Endothelial cell of umbilical vein (primary cell): ENCODE measurements at regions not wholly inside any gene's neighbourhood (a gene's known extent, or its start where the extent isn't known, plus 50 kb on each side); places are given as distances from the start of the nearest gene placed in this dataset.

Experiments used
- BruUV-seq: library from RNA; stranded (reverse); fragments of 400-500 nt; replicated peaks from 2 replicates; lab custom pipeline; 2021; lab: Mats Ljungman, UMichigan
- CTCF ChIA-PET: fragments of 300-600, 350-600 bp; sonication (Branson Sonifier 250); formaldehyde crosslinking; loops from one replicate; lab custom pipeline; 2021; ENCODE audit warnings: antibody characterized with exemption, inconsistent platforms; lab: Charles Lee
- POLR2A ChIA-PET: fragments of 300-600, 350-600 bp; sonication (Branson Sonifier 250); formaldehyde crosslinking; loops from one replicate; lab custom pipeline; 2021; ENCODE audit warnings: antibody characterized with exemption, inconsistent platforms; lab: Charles Lee
- DNase-seq: peaks from one replicate; pipeline ENCODE4 v3.0.0-alpha.2; 2011; ENCODE audit warnings: low read depth, low spot score
- FAIRE-seq: peaks from 2 replicates; lab custom pipeline; 2011; peaks lifted over from hg19 to GRCh38; lab: Jason Lieb, UNC
- H2AFZ ChIP-seq: 2 replicates; pipeline ENCODE4 v1.6.0; 2012; ENCODE audit warnings: low read depth, low read length, control low read depth, inconsistent platforms
- H3K27ac ChIP-seq: 2 replicates; pipeline ENCODE4 v1.5.1; 2011; ENCODE audit warnings: low read depth, mild to moderate bottlenecking, control low read depth, low read length, moderate library complexity; ENCODE audit not compliant: insufficient read depth
- H3K27me3 ChIP-seq, 2 experiments: 2 replicates each; pipeline versions ENCODE4 v1.6.0 to v1.6.1; 2011; ENCODE audit warnings: low read length in 2 of 2, mixed read lengths in 1 of 2; ENCODE audit not compliant: control insufficient read depth in 2 of 2, insufficient read depth in 2 of 2
- H3K36me3 ChIP-seq, 2 experiments: 2 replicates in 1 of 2; 3 replicates in 1 of 2; pipeline ENCODE4 v1.5.1; 2011; ENCODE audit warnings: low read length in 2 of 2, mild to moderate bottlenecking in 1 of 2, moderate library complexity in 1 of 2; ENCODE audit not compliant: control insufficient read depth in 2 of 2, insufficient read depth in 2 of 2; ENCODE audit errors: extremely low read depth in 1 of 2
- H3K4me1 ChIP-seq: 3 replicates; pipeline ENCODE4 v1.5.1; 2011; ENCODE audit warnings: mild to moderate bottlenecking, low read length; ENCODE audit not compliant: control insufficient read depth, insufficient read depth; ENCODE audit errors: extremely low read depth
- H3K4me2 ChIP-seq: 2 replicates; pipeline ENCODE4 v1.6.1; 2011; ENCODE audit warnings: low read length, control low read depth, mixed read lengths; ENCODE audit not compliant: insufficient read depth
- H3K4me3 ChIP-seq, 3 experiments: fragments of 200-600 bp in 1 of 3; sonication (generic), shearing (Covaris generic) in 1 of 3; replicated peaks in 1 of 3; 2 replicates each; pipeline ENCODE4 v1.5.1; 2011 to 2016; ENCODE audit warnings: control low read depth in 3 of 3, low read length in 3 of 3, mild to moderate bottlenecking in 2 of 3, inconsistent platforms in 1 of 3, low read depth in 1 of 3, moderate library complexity in 1 of 3; ENCODE audit not compliant: insufficient read depth in 1 of 3
- H3K79me2 ChIP-seq: 2 replicates; pipeline ENCODE4 v1.6.0; 2012; ENCODE audit warnings: low read length, inconsistent platforms; ENCODE audit not compliant: control insufficient read depth, insufficient read depth
- H3K9ac ChIP-seq: replicated peaks from 2 replicates; pipeline ENCODE3; 2011; ENCODE audit warnings: low read length, control low read depth; ENCODE audit not compliant: insufficient read depth; ENCODE audit errors: extremely low read depth
- H3K9me1 ChIP-seq: replicated peaks from 3 replicates; pipeline ENCODE4 v1.6.0; 2011; ENCODE audit warnings: mild to moderate bottlenecking, low read length; ENCODE audit not compliant: control insufficient read depth, insufficient read depth; ENCODE audit errors: extremely low read depth
- H3K9me3 ChIP-seq: replicated peaks from 2 replicates; pipeline ENCODE4 v1.5.1; 2012; ENCODE audit warnings: low read length, inconsistent platforms; ENCODE audit not compliant: control insufficient read depth, insufficient read depth
- H4K20me1 ChIP-seq: replicated peaks from 2 replicates; pipeline ENCODE3; 2011; ENCODE audit warnings: mild to moderate bottlenecking, low read length; ENCODE audit not compliant: control insufficient read depth, insufficient read depth; ENCODE audit errors: extremely low read depth
- CTCF ChIP-seq, 2 donors: IDR thresholded peaks; 1 replicate in 1 of 2; 2 replicates in 1 of 2; pipeline ENCODE4 v1.5.1; 2011; ENCODE audit warnings: low read length in 2 of 2, mild to moderate bottlenecking in 2 of 2, moderate library complexity in 2 of 2, control low read depth in 1 of 2, inconsistent platforms in 1 of 2, low read depth in 1 of 2; ENCODE audit not compliant: insufficient read depth in 1 of 2; ENCODE audit errors: extremely low read depth in 1 of 2
- EZH2 ChIP-seq: IDR thresholded peaks from 2 replicates; pipeline ENCODE4 v1.6.1; 2012; ENCODE audit warnings: borderline replicate concordance, low read depth, mild to moderate bottlenecking, moderate library complexity, low read length, inconsistent platforms; ENCODE audit not compliant: severe bottlenecking
- FOS ChIP-seq: IDR thresholded peaks from 2 replicates; pipeline ENCODE4 v1.6.1; 2011; ENCODE audit warnings: mild to moderate bottlenecking, low read length, moderate library complexity, borderline replicate concordance; ENCODE audit not compliant: insufficient read depth
- GATA2 ChIP-seq: IDR thresholded peaks from 2 replicates; pipeline ENCODE4 v1.7.0; 2011; ENCODE audit warnings: low read depth, mild to moderate bottlenecking, moderate library complexity, mixed read lengths, low read length; ENCODE audit not compliant: insufficient read length, insufficient read depth
- JUN ChIP-seq: IDR thresholded peaks from 2 replicates; pipeline ENCODE4 v1.6.1; 2011; ENCODE audit warnings: borderline replicate concordance, low read depth; ENCODE audit not compliant: insufficient read length, insufficient read depth
- MAX ChIP-seq: IDR thresholded peaks from 2 replicates; pipeline ENCODE4 v1.6.1; 2011; ENCODE audit not compliant: insufficient read depth, insufficient read length
- MYC ChIP-seq: IDR thresholded peaks from one replicate; pipeline ENCODE4 v1.6.1; 2011; ENCODE audit warnings: mild to moderate bottlenecking, low read depth, low read length
- POLR2A ChIP-seq: IDR thresholded peaks from 2 replicates; pipeline ENCODE4 v1.6.1; 2012; ENCODE audit warnings: low read depth, mild to moderate bottlenecking, control low read depth, low read length
- POLR2AphosphoS5 ChIP-seq: IDR thresholded peaks from 2 replicates; pipeline ENCODE4 v1.6.1; 2012; ENCODE audit warnings: low read depth, mild to moderate bottlenecking, control low read depth, low read length, moderate library complexity; ENCODE audit not compliant: insufficient read depth
- dilution Hi-C: fragments of 300-500 bp; cut with MboI; formaldehyde crosslinking; loops from one replicate; pipeline ENCODE4 v1.15.0; 2019; ENCODE audit warnings: low sequenced_read_pairs; ENCODE audit not compliant: extremely low pct_ligation_motif_present
- intact Hi-C: fragments of 100-400 bp; cut with micrococcal nuclease; formaldehyde crosslinking; loops from one replicate; pipeline ENCODE4 v1.10.0; 2022

DNA sequence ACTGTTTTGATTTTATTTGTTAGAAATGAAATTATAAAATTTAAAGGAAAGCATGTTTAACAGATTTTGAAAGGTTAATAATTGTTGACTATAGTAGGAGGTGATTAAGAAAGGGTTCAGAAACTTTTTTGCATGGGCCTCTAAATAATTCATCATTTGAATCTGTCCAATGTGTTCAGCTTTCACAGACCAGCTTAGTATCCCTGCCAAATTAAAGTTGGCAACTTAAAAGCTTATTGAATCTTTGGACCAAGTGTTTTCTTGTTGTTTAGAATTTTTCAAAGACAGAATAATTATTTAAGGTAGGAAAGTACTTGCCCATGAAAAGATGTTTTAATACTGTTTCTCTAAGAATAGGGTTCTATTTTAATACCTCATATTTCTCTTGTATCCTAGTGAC is 466.0 kb downstream of the GJA1 start:
- no peak overlapping the region for H3K4me2 ChIP-seq
- no peak for FAIRE-seq
- H3K27me3 ChIP-seq, result no peaks in the 10 kb centered on the region
- CTCF ChIA-PET, result interaction anchor here (1.2 to 1.4 kb wide), 3 partner anchors 9 to 39 kb away, joined by 3 read pairs; no protein-coding TSS in a partner anchor
- H3K9me1 ChIP-seq, result no peaks in the 10 kb centered on the region
- H3K4me3 ChIP-seq, result no peak overlapping the region
- POLR2A ChIA-PET, result no interaction called here
- no peaks in the 10 kb centered on the region for H3K9me3 ChIP-seq
- H3K4me1 ChIP-seq, result no peaks in the 10 kb centered on the region
- no peaks in the 10 kb centered on the region for H4K20me1 ChIP-seq
- BruUV-seq, result no TSS peak
- no peak overlapping the region for H2AFZ ChIP-seq
- no peaks in the 10 kb centered on the region for H3K79me2 ChIP-seq
- DNase-seq, result no peak
- H3K36me3 ChIP-seq, result no peaks in the 10 kb centered on the region
- intact Hi-C loops (no loop called here), dilution Hi-C loops (no loop called here)
- no peak for TF ChIP-seq MYC
- no peak for TF ChIP-seq FOS
- no peak for TF ChIP-seq POLR2A
- TF ChIP-seq EZH2, result no peak
- TF ChIP-seq GATA2, result no peak
- TF ChIP-seq POLR2AphosphoS5, result no peak
- no peak for TF ChIP-seq MAX
- TF ChIP-seq JUN, result no peak
- no peak for TF ChIP-seq CTCF (IDR thresholded peaks at IDR 0.05; ENCODE audit: extremely low read depth in 1 of 2, insufficient read depth in 1 of 2, low read depth in 1 of 2, low read length in 2 of 2)
- no peak overlapping the region for H3K27ac ChIP-seq
- H3K9ac ChIP-seq, result no peak overlapping the region
